HFFc6 (cell line): ENCODE measurements at regions not wholly inside any gene's neighbourhood (a gene's known extent, or its start where the extent isn't known, plus 50 kb on each side); places are given as distances from the start of the nearest gene placed in this dataset.

Experiments
- DNase-seq: peaks from one replicate; pipeline ENCODE4 v3.0.0-alpha.2; 2018
- H3K27ac Mint-ChIP-seq: 2 replicates; pipeline ENCODE4 v1.8.0; 2020; ENCODE audit warnings: mild to moderate bottlenecking, mixed read lengths
- H3K27me3 Mint-ChIP-seq: 2 replicates; pipeline ENCODE4 v1.8.0; 2021; ENCODE audit warnings: mild to moderate bottlenecking, moderate library complexity, mixed read lengths; ENCODE audit not compliant: insufficient read depth
- H3K36me3 Mint-ChIP-seq: 2 replicates; pipeline ENCODE4 v1.8.0; 2021; ENCODE audit warnings: low read depth, mixed read lengths
- H3K4me1 Mint-ChIP-seq: 2 replicates; pipeline ENCODE4 v1.8.0; 2020; ENCODE audit warnings: low read depth, mixed read lengths
- H3K4me3 Mint-ChIP-seq: 2 replicates; pipeline ENCODE4 v1.8.0; 2020; ENCODE audit warnings: mild to moderate bottlenecking, moderate library complexity, mixed read lengths
- H3K9me3 Mint-ChIP-seq: 2 replicates; pipeline ENCODE4 v1.8.0; 2020; ENCODE audit warnings: mild to moderate bottlenecking, mixed read lengths
- CTCF ChIP-seq: fragments of 200-600 bp; sonication (generic); IDR thresholded peaks from 2 replicates; pipeline ENCODE4 v1.5.0; 2021; ENCODE audit warnings: antibody characterized with exemption, mild to moderate bottlenecking

- Mint-ChIP-seq H3K9me3 (peaks cover 34% of the 10 kb centered on the region), H3K27me3 (no peaks in the 10 kb centered on the region; the same call in 1 of the 2 replicates), H3K36me3 (no peaks in the 10 kb centered on the region), H3K4me3 (no peak overlapping the region), H3K4me1 (no peaks in the 10 kb centered on the region), H3K27ac (no peak overlapping the region)
- no peak for TF ChIP-seq CTCF
- DNase-seq = no peak
Observed at GRCh38 chr5:87945286-87945650, 323.4 kb downstream of the TMEM161B start.

- peaks cover 32% of the 10 kb centered on the region for H3K9me3 Mint-ChIP-seq
- H3K4me1 Mint-ChIP-seq = no peaks in the 10 kb centered on the region
- no peak overlapping the region for H3K4me3 Mint-ChIP-seq
- H3K36me3 Mint-ChIP-seq = no peaks in the 10 kb centered on the region
- no peaks in the 10 kb centered on the region; the same call in 1 of the 2 replicates for H3K27me3 Mint-ChIP-seq
- TF ChIP-seq CTCF = no peak
- no peak overlapping the region for H3K27ac Mint-ChIP-seq
- DNase-seq = no peak
Observed at GRCh38 chr5:87944553-87945285, 323.9 kb downstream of the TMEM161B start.

GRCh38 chr5:87940775-87941174, 327.9 kb downstream of the TMEM161B start:
- no peaks in the 10 kb centered on the region for H3K4me1 Mint-ChIP-seq
- no peaks in the 10 kb centered on the region for H3K36me3 Mint-ChIP-seq
- no peak overlapping the region for H3K4me3 Mint-ChIP-seq
- H3K9me3 Mint-ChIP-seq = peaks cover 35% of the 10 kb centered on the region
- no peak overlapping the region for H3K27ac Mint-ChIP-seq
- no peak for DNase-seq
- no peak for TF ChIP-seq CTCF
- no peaks in the 10 kb centered on the region for H3K27me3 Mint-ChIP-seq

DNA sequence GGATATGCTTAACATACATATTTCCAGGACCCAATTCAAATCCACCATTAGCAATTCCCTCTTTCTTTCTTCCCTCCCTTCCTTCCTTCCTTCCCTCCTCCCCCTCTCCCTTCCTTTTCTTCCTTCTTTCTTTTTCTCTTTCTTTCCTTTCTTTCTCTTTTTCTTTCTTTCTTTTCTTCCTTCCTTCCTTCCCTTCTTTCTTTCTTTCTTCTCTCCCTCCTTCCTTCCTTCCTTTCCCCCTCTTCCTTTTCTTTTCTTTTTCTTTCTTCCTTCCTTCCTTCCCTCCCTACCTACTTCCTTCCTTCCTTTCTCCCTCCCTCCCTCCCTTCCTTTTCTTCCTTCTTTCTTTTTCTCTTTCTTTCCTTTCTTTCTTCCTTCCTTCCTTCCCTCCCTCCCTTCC, 332.0 kb downstream of the TMEM161B start:
- Mint-ChIP-seq H3K27ac (no peak overlapping the region), H3K4me1 (no peaks in the 10 kb centered on the region), H3K27me3 (no peaks in the 10 kb centered on the region), H3K4me3 (no peak overlapping the region), H3K36me3 (no peaks in the 10 kb centered on the region), H3K9me3 (peaks cover 27% of the 10 kb centered on the region)
- TF ChIP-seq CTCF = no peak
- DNase-seq = no peak

GRCh38 chr5:87924436-87924835, 344.2 kb downstream of the TMEM161B start:
- DNase-seq = no peak
- H3K4me1 Mint-ChIP-seq = no peaks in the 10 kb centered on the region
- TF ChIP-seq CTCF = no peak
- no peak overlapping the region for H3K27ac Mint-ChIP-seq
- peaks cover 78% of the 10 kb centered on the region for H3K9me3 Mint-ChIP-seq
- no peaks in the 10 kb centered on the region; the same call in 1 of the 2 replicates for H3K36me3 Mint-ChIP-seq
- no peak overlapping the region for H3K4me3 Mint-ChIP-seq
- H3K27me3 Mint-ChIP-seq = no peaks in the 10 kb centered on the region
